H9 (cell line): ENCODE measurements at regions not wholly inside any gene's neighbourhood (a gene's known extent, or its start where the extent isn't known, plus 50 kb on each side); places are given as distances from the start of the nearest gene placed in this dataset.

ENCODE experiments used
- DNase-seq: peaks from one replicate; pipeline ENCODE4 v3.0.0-alpha.2; 2017
- H2AFZ ChIP-seq: one replicate; pipeline ENCODE4 v1.6.1; 2013; ENCODE audit warnings: mild to moderate bottlenecking, low read length, control low read depth, moderate library complexity
- H2AK5ac ChIP-seq: 2 replicates; pipeline ENCODE4 v1.6.1; 2013; ENCODE audit warnings: low read length, control low read depth, mixed read lengths; ENCODE audit not compliant: insufficient read length
- H2BK120ac ChIP-seq: one replicate; pipeline ENCODE4 v1.6.1; 2013; ENCODE audit warnings: low read depth, mild to moderate bottlenecking, low read length, control low read depth, inconsistent platforms; ENCODE audit not compliant: poor library complexity, severe bottlenecking
- H2BK12ac ChIP-seq: 2 replicates; pipeline ENCODE4 v1.6.1; 2013; ENCODE audit warnings: low read length, control low read depth, mixed read lengths, low read depth; ENCODE audit not compliant: insufficient read length
- H2BK15ac ChIP-seq: 2 replicates; pipeline ENCODE4 v1.6.1; 2013; ENCODE audit warnings: low read depth, low read length, control low read depth
- H2BK20ac ChIP-seq: one replicate; pipeline ENCODE4 v1.6.1; 2013; ENCODE audit warnings: low read depth, mild to moderate bottlenecking, low read length, control low read depth, inconsistent platforms; ENCODE audit not compliant: poor library complexity, severe bottlenecking
- H2BK5ac ChIP-seq: 2 replicates; pipeline ENCODE4 v1.6.1; 2013; ENCODE audit warnings: low read length, control low read depth, mixed read lengths; ENCODE audit not compliant: insufficient read length
- H3K14ac ChIP-seq: 2 replicates; pipeline ENCODE4 v1.6.1; 2013; ENCODE audit warnings: low read length, control low read depth; ENCODE audit not compliant: insufficient read depth
- H3K18ac ChIP-seq: 2 replicates; pipeline ENCODE4 v1.6.1; 2013; ENCODE audit warnings: low read depth, mild to moderate bottlenecking, mixed read lengths, low read length, control low read depth; ENCODE audit not compliant: insufficient read length
- H3K23ac ChIP-seq: 2 replicates; pipeline ENCODE4 v1.6.1; 2013; ENCODE audit warnings: low read length, control low read depth, mixed read lengths, low read depth; ENCODE audit not compliant: insufficient read length
- H3K23me2 ChIP-seq: 2 replicates; pipeline ENCODE4 v1.6.1; 2013; ENCODE audit warnings: low read depth, mild to moderate bottlenecking, mixed read lengths, low read length, control low read depth; ENCODE audit not compliant: insufficient read length, poor library complexity, severe bottlenecking
- H3K27ac ChIP-seq: 2 replicates; pipeline ENCODE4 v1.5.1; 2013; ENCODE audit warnings: low read length, control low read depth, mixed read lengths, low read depth; ENCODE audit not compliant: insufficient read length
- H3K27me3 ChIP-seq: 2 replicates; pipeline ENCODE4 v1.6.1; 2013; ENCODE audit warnings: low read length, control low read depth, inconsistent platforms; ENCODE audit not compliant: insufficient read depth
- H3K4ac ChIP-seq: 2 replicates; pipeline ENCODE4 v1.6.1; 2013; ENCODE audit warnings: low read depth, mild to moderate bottlenecking, control low read depth, inconsistent platforms, low read length, moderate library complexity
- H3K4me1 ChIP-seq: 2 replicates; pipeline ENCODE4 v1.6.1; 2013; ENCODE audit warnings: low read length, control low read depth, inconsistent platforms; ENCODE audit not compliant: insufficient read depth
- H3K4me2 ChIP-seq: 2 replicates; pipeline ENCODE4 v1.6.1; 2013; ENCODE audit warnings: low read length, control low read depth, mixed read lengths; ENCODE audit not compliant: insufficient read length, insufficient read depth
- H3K56ac ChIP-seq: 2 replicates; pipeline ENCODE4 v1.6.1; 2013; ENCODE audit warnings: low read depth, mild to moderate bottlenecking, mixed read lengths, low read length, control low read depth; ENCODE audit not compliant: insufficient read length
- H3K79me1 ChIP-seq: 2 replicates; pipeline ENCODE4 v1.6.1; 2013; ENCODE audit warnings: low read depth, mild to moderate bottlenecking, moderate library complexity, low read length, control low read depth, inconsistent platforms; ENCODE audit not compliant: insufficient read depth, poor library complexity, severe bottlenecking
- H3K79me2 ChIP-seq: 2 replicates; pipeline ENCODE4 v1.6.1; 2013; ENCODE audit warnings: low read length, control low read depth, inconsistent platforms; ENCODE audit not compliant: insufficient read depth
- H3K9ac ChIP-seq: 2 replicates; pipeline ENCODE4 v1.6.1; 2013; ENCODE audit warnings: low read length, control low read depth, mixed read lengths; ENCODE audit not compliant: insufficient read length; ENCODE audit errors: extremely low read depth
- H3K9me3 ChIP-seq: one replicate; pipeline ENCODE4 v1.6.1; 2013; ENCODE audit warnings: low read depth, low read length, inconsistent platforms; ENCODE audit not compliant: control insufficient read depth
- H3T11ph ChIP-seq: one replicate; pipeline ENCODE4 v1.6.1; 2013; ENCODE audit warnings: mild to moderate bottlenecking, low read length, control low read depth, inconsistent platforms
- H4K20me1 ChIP-seq: one replicate; pipeline ENCODE4 v1.6.1; 2013; ENCODE audit not compliant: control insufficient read depth, insufficient read length, insufficient read depth
- H4K5ac ChIP-seq: 2 replicates; pipeline ENCODE4 v1.6.1; 2013; ENCODE audit warnings: low read depth, mild to moderate bottlenecking, mixed read lengths, low read length, control low read depth; ENCODE audit not compliant: insufficient read length
- H4K8ac ChIP-seq: replicated peaks from 2 replicates; pipeline ENCODE4 v1.6.1; 2013; ENCODE audit warnings: low read length, control low read depth, mixed read lengths, low read depth; ENCODE audit not compliant: insufficient read length
- H4K91ac ChIP-seq: 2 replicates; pipeline ENCODE4 v1.6.1; 2013; ENCODE audit warnings: low read depth, mild to moderate bottlenecking, moderate library complexity, mixed read lengths, low read length, control low read depth; ENCODE audit not compliant: insufficient read length
- H3K27ac Mint-ChIP-seq, 3 experiments: 2 replicates in 2 of 3; 3 replicates in 1 of 3; pipeline ENCODE4 v1.8.0; 2020 to 2021; ENCODE audit warnings: mixed read lengths in 3 of 3, mild to moderate bottlenecking in 1 of 3, moderate library complexity in 1 of 3
- H3K27me3 Mint-ChIP-seq: 2 replicates; pipeline ENCODE4 v1.8.0; 2021; ENCODE audit warnings: low read depth, mild to moderate bottlenecking, moderate library complexity, mixed read lengths
- H3K36me3 Mint-ChIP-seq, 3 experiments: 2 replicates in 2 of 3; 3 replicates in 1 of 3; pipeline ENCODE4 v1.8.0; 2020 to 2021; ENCODE audit warnings: low read depth in 3 of 3, mixed read lengths in 3 of 3; ENCODE audit not compliant: insufficient read depth in 1 of 3
- H3K4me1 Mint-ChIP-seq, 2 experiments: 2 replicates each; pipeline ENCODE4 v1.8.0; 2020; ENCODE audit warnings: mixed read lengths in 2 of 2
- H3K4me3 Mint-ChIP-seq, 2 experiments: 2 replicates in 1 of 2; 3 replicates in 1 of 2; pipeline ENCODE4 v1.8.0; 2020 to 2021; ENCODE audit warnings: mild to moderate bottlenecking in 2 of 2, mixed read lengths in 2 of 2, moderate library complexity in 1 of 2
- H3K9me3 Mint-ChIP-seq, 2 experiments: 2 replicates in 1 of 2; 3 replicates in 1 of 2; pipeline ENCODE4 v1.8.0; 2020; ENCODE audit warnings: mild to moderate bottlenecking in 2 of 2, mixed read lengths in 2 of 2, moderate library complexity in 1 of 2
- WGBS: extraction: QIAGEN DNeasy Blood & Tissue Kit; methylation state at CpG from one replicate; pipeline ENCODE4 v1.1.7; 2013; ENCODE audit warnings: missing lambda C conversion rate, low lambda C conversion rate, mixed read lengths; ENCODE audit not compliant: insufficient read length; ENCODE audit errors: extremely low coverage; 5-methylcytosine and 5-hydroxymethylcytosine counted together
- TF ChIP-seq, protein P1 (sequence below): fragments of 200-600 bp; sonication (generic); conservative IDR thresholded peaks from 3 replicates; pipeline ENCODE4 v1.8.0; 2021; ENCODE audit warnings: antibody characterized with exemption, mild to moderate bottlenecking

DNA sequence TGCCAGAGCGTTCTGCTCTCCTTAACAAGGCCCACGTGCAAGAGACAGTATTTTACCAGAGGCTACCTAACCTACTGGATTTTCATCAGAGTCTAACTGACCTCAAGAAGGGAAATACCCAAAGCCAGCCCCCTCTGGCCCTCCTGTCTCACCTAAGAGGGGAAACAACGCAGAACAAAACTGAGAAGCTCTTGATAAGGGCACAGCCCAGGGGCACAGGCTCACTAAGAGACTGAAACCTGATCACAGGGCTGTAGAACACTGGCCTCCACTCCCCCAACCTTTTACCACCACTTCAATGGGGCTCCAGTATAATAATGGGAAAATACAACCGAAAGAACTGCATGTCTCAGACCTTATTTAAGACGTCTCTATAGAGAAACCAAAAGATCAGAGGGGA is 449.5 kb upstream of the CAMK1G start:
- Histone ChIP-seq H4K91ac (no peak overlapping the region), H3K79me1 (no peaks in the 10 kb centered on the region), H2AFZ (no peak overlapping the region), H3K14ac (no peak overlapping the region), H2BK20ac (no peak overlapping the region), H2AK5ac (no peak overlapping the region), H3K23me2 (no peaks in the 10 kb centered on the region), H4K8ac (no peak overlapping the region), H3K27ac (no peak overlapping the region), H3K23ac (no peak overlapping the region), H2BK12ac (no peak overlapping the region), H3K27me3 (no peaks in the 10 kb centered on the region), H3T11ph (no peak overlapping the region), H3K9me3 (no peaks in the 10 kb centered on the region), H3K79me2 (no peaks in the 10 kb centered on the region), H3K18ac (no peak overlapping the region), H4K5ac (no peak overlapping the region), H3K4me1 (no peaks in the 10 kb centered on the region; the same call in 1 of the 2 replicates), H3K4me2 (no peak overlapping the region), H2BK15ac (no peak overlapping the region), H3K56ac (no peak overlapping the region), H3K9ac (no peak overlapping the region), H2BK120ac (no peak overlapping the region), H2BK5ac (no peak overlapping the region), H4K20me1 (no peaks in the 10 kb centered on the region), H3K4ac (no peak overlapping the region)
- H3K4me3 Mint-ChIP-seq, result no peak overlapping the region
- TF ChIP-seq, protein P1, sequence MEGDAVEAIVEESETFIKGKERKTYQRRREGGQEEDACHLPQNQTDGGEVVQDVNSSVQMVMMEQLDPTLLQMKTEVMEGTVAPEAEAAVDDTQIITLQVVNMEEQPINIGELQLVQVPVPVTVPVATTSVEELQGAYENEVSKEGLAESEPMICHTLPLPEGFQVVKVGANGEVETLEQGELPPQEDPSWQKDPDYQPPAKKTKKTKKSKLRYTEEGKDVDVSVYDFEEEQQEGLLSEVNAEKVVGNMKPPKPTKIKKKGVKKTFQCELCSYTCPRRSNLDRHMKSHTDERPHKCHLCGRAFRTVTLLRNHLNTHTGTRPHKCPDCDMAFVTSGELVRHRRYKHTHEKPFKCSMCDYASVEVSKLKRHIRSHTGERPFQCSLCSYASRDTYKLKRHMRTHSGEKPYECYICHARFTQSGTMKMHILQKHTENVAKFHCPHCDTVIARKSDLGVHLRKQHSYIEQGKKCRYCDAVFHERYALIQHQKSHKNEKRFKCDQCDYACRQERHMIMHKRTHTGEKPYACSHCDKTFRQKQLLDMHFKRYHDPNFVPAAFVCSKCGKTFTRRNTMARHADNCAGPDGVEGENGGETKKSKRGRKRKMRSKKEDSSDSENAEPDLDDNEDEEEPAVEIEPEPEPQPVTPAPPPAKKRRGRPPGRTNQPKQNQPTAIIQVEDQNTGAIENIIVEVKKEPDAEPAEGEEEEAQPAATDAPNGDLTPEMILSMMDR, result no peak
- H3K27me3 Mint-ChIP-seq, result no peaks in the 10 kb centered on the region; the same call in 1 of the 2 replicates
- WGBS, result no CpG with 5 or more reads among the region's 5 CpGs
- peaks cover 5 to 15% (median 15%) of the 10 kb centered on the region in 3 experiments; a peak in 6 of 7 replicates for H3K36me3 Mint-ChIP-seq
- no peak overlapping the region for H3K27ac Mint-ChIP-seq
- H3K9me3 Mint-ChIP-seq, result peaks cover 11 to 21% of the 10 kb centered on the region in 2 experiments
- DNase-seq, result no peak
- peaks cover 34 to 41% of the 10 kb centered on the region in 2 experiments for H3K4me1 Mint-ChIP-seq
